RPMI7951 (cell line): ENCODE measurements at regions not wholly inside any gene's neighbourhood (a gene's known extent, or its start where the extent isn't known, plus 50 kb on each side); places are given as distances from the start of the nearest gene placed in this dataset.
"Not testable (repeated sequence)": the region's sequence is repeated elsewhere in the genome, so short reads cannot be mapped to it uniquely, and the experiment has no call there.

Experiments
- DNase-seq: peaks from one replicate; pipeline ENCODE4 v3.0.0-alpha.2; 2012; ENCODE audit warnings: low read depth

DNA sequence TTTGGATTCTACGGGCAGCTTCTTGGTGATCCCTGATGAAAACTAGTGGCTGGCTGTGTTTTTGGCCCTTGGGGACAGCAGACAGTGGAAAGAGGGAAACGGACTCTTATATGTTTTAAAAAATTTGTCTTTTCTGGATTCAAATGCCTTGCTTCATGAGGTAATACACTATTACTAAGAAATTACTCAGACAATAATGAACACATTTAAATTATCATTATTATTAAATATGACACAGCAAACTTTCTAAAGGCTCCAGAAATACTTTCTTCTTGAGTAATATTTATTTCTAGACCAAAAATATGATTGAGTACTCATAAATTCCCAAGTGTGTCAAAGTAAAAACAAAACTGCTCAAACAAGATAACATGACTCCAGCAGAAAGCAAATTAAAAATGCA, 520.7 kb upstream of the AADAT start:
- no peak for DNase-seq

GRCh38 chr4:170599894-170600293, 510.1 kb upstream of the AADAT start:
- no peak for DNase-seq

GRCh38 chr4:170591076-170591475, 501.3 kb upstream of the AADAT start:
- no peak for DNase-seq

DNA sequence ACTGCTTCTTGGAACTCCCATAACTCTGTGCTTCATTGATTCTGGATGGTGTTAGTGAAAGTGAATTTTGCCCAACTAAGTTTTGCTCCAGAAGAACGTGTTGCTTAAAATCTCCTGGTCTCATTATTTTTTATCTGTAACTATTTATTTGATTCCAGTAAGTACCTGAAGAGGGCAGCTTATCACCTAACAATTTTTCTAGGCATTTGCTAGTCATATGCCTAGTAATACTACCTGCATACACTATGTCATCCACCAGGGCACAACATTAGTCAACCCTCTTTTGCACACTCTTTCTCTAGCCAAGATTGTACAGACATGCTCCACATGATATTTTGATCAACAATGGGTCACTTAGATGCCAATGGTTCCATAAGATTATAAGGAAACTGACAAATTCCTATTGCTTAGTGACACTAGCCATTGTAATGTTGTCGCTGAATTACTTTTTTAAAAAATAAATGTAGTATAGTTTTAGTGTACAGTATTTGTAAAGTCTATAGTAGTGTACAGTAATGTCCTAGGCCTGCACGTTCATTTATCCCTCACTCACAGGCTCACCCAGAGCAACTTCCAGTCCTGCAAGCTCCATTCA, 499.9 kb upstream of the AADAT start:
- no peak for DNase-seq

DNA sequence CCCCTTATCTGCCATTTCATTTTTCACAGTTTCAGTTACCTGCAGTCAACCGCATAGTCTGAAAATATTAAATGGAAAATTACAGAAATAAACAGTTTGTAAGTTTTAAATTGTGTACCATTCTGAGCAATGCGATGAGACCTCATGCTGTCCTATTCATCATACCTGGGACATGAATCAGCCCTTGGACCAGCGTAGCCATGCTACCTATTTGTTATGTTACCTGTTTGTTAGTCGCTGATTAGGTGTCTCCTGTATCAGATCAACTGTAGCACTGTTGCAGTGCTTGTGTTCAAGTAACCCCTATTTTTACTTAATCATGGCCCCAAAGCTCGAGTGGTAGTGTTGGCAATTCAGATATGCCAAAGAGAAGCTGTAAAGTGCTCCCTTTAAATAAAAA, 492.2 kb upstream of the AADAT start:
- no peak for DNase-seq

GRCh38 chr4:170581322-170581721, 491.6 kb upstream of the AADAT start:
- no peak for DNase-seq

DNA sequence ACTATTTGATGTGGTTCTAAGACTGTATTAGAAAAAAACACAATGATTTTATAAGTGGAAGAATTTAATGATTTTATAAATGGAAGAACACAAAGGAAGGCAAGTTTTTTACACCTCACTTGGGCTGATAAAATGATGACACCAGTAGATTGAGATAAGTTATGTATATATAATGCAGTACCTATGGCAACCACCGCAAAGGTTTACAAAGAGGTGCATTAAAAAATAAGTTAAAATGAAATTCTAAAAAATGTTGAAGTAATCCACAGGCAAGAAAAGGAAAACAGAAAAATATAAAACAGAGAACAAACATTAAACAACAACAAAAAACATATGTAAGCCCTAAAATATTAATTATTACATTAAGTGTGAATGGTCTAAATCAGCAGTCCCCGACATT, 490.9 kb upstream of the AADAT start:
- DNase-seq = no peak

DNA sequence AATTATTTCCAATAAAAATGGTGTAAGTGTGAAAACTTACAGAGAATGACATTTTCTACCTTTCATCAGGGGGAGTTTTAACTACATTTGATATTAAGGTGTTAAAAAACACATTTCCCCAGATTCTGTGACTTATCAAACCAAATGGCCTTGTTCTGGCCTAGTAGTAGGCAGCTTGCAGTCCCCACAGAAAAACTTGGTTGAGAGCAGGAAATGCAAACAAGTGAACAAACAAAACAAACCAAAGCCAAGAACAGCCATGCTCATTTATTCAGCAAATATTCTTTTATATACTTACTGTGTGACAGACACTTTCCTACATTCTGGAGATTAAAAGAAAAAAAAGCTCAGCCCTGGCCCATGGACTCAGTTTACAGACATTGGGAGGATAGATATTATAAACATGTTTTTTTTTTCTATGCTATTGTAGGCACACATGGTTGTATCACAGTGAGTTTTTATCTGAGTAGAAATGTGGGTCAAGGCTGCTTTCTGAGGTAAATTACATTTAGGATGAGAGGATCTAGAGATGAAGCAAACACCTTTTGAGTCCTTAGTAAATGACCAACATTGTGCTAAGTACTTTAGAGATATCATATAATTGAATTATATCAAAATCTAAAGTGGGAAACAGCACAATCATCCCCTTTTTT, 449.2 kb upstream of the AADAT start:
- no peak for DNase-seq

DNA sequence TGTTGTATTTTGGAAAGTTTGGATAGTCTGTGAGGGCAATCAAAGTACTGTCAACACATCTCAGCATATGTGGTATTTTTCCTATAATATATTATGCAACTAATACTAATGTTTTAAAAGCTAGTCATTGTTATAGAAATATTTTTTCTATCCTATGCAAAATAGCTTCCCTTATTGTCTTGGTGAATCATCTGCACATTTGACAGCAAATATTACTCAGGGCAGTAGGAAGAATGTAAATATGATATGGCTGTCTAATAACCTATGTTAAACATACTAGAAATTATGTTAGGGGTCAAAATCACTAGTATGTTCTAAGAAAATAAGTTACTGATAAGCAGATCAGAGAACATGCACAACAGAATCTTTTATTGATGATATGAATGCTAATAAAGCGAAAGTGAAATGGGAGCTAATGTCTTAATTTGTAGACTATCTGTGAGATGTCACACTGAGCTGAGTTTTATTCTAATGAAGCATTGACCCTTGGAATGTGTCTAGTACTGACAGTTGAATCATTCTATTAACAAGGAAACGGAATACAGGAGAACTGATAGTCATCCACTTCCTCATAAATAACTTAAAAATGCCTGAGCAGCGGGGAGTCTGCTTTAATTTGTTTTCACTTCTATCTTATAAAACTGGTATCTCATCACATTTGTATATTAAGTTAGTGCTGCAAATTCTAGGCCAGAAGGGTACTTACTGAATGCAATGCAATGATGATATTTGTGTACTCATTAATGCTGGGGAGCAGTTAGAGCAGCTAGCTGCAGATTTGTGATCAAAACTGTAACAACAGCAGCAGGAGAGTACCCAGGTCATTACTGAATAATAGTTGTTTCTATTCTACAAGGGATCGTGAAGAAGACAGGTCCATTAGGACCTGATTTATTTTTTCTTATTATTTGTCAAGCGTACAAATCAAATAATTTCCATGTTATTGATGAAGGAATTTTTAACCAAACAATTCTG, 440.3 kb upstream of the AADAT start:
- DNase-seq = no peak

DNA sequence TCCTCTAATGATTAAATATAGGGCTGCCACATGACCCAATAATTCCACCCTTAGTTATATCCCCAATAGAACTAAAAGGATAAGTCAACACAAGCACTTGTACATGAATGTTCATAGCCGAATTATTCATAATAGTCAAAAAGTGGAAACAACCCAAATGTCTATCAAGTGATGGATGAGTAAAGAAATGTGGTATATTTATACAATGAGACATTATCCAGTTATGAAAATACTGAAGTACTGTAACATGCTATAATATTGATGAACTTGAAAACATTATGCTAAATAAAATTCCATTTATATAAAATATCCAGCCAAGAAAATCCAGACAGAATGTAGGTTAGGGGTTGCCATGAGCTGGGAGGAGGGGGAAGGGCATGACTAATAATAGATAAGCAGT, 436.7 kb upstream of the AADAT start:
- DNase-seq = no peak

DNA sequence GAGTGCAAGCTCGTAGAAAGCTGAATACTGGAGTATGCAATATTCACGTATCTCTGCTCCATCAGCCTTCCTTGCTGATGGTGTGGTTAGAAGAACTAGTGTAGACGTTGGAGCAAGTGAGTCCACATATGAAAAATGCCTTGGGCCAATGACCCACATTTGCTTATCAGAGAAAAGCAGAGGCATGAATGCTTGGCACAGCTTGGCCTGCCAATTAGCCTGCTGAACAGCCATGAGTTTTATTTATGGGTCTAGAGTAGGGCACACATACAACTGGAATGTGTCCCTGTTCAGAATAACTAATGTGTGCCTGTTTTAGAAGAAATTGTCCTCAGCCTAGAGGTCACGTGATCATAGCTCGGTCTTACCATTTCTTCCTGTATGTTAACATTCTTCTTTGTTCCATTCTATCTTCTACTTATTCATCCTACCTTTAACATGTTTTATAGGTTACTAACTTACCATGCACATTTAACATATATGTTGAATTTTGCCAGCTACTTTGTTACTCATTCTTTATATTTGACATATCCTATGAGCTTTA, 432.7 kb upstream of the AADAT start:
- DNase-seq = no peak

DNA sequence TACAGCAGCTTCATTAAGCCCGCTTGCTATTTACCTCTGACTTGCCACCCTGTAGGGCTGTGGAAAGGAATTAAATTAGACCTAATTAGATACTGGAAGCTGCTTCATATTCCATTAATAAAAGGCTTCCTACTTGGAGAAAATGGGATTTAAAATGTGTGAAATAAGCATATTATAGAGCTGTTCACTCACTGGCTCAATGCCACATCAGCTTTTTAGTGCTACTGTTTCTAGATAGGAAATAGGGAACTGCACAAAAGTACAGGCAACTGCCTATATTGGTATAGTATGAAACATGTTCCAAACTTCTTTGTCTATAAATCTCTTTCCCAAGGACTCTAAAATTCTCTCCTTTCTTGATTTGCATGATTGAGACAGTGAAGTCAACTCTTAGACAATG, 407.9 kb upstream of the AADAT start:
- DNase-seq = no peak

GRCh38 chr4:170497112-170497511, 407.4 kb upstream of the AADAT start:
- DNase-seq = peak; percentile 0

DNA sequence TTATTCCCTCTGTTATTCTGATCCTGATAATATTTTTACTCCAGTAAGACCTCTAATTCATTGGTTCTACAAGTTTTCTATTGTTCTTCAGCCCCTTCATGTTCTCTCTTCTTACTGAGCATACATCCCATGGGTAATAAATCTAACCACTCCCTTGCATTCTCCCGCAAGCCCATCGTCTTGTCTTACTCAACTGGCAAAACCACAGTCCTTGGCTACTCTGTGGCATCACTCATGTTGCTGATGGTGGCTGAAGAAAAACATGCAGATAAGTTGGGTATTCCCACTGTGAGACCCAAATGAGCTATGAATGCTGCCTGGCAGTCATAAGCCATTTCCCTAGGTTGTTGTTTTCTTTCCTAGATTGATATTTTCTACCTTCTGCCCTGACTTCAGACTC, 402.2 kb upstream of the AADAT start:
- DNase-seq = no peak

- no peak for DNase-seq
These were observed 386.6 kb upstream of the AADAT start for GRCh38 chr4:170476351-170476750.

DNA sequence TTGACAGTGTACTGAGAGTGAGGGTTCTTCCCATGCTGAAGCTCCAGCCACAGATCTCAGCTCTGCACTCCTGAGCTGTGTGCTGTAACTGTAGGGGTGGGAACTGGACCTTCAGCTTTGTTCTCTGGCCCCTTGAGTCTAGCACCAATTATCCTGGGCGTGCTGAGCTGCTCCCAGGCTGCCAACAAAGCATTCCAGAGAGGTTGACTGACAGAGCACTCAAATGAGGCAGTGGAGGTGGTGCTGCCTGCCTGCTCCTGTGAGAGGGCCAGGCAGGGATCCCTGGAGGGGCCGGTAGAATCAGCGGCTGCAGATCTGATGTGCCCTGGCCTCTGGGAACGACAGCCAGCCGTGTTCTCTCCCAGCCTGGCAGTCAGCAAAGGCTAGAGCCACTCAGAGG, 375.7 kb upstream of the AADAT start:
- no peak for DNase-seq

- DNase-seq = no peak
These were observed 374.9 kb upstream of the AADAT start for GRCh38 chr4:170464614-170465197.

- DNase-seq = no peak
These were observed 357.0 kb upstream of the AADAT start for GRCh38 chr4:170446782-170447181.

GRCh38 chr4:170441146-170441545, 351.4 kb upstream of the AADAT start:
- not testable (repeated sequence) for DNase-seq

GRCh38 chr4:170428929-170429328, 339.2 kb upstream of the AADAT start:
- no peak for DNase-seq

DNA sequence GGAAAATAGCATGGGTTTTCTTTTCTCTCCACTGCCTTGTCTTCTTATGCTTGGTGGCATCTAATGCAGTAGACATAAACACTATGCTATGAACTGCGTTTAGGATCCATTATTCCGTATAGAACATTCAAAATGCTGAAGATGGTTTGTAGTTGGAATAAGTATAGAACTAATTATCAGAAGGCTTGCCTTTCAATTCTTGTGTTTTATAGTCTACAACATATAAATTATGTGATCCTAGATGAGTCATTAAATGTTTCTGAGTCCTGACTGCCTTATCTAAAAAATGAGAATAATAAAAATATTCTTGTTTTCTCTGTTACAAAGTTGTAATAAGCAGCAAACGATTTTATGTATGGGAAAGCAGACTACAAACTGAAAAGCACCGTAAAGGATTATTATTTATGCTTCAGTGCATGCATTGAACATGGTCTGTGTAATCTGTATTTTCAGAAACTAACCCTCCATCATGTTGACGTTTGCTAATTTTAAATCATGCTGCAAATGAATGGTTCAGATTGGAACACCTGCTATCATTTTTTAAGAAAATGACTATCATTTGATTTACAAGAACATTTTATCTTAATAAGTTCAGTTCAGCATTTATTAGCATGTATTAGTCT, 335.9 kb upstream of the AADAT start:
- DNase-seq = no peak

DNA sequence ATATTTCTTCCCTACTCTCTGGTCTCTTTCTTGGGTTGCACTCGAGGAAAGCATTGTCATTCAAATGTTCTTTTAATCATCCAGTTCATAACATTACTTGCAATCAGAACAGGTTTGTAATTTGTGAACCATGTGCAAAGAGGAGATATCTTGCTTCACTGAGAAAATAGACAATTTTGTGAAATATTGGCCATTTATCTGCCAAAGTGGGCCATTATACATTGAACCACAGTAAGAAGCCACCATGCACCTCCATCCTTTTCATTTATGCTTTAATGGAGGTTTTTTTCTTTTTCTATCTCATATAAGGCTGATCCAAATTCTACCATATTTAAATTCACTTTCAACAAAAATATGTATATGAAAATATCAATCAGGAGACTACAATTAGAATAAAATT, 335.3 kb upstream of the AADAT start:
- DNase-seq = no peak
